ENCODE measurements at regions not wholly inside any gene's neighbourhood (a gene's known extent, or its start where the extent isn't known, plus 50 kb on each side); places are given as distances from the start of the nearest gene placed in this dataset.

DNA sequence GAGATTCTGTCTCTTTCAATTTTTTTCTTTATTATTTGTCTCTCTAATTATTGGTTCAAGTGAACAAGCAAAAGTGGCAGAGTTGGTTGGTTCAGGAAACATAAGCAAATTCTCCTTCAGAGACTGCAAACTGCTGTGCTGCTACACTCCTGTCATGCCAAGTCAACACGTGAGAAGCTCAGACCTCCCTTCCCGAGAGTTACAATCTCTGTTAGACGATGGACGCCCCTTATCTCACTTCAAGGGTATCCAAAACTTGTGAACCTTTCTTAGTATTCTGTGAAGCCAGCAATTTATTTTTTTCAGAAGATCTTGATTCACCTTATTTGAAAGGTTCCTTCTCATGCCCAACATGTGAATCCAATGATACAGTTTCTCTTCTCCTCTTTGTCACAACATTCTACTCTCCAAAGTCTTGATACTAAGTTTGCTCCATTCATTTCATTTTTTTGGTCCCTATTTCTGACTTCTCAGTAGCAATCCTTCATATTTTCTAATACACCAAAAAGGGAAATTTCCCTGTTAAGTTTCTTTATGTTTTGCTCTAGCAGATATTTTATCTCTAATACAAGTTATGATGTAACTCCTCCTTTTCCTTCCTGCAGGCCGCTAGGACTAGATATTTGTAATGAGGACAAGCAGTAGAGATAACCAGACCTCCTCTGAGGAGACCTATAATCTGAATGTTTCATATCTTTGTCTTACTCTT lies 448.8 kb upstream of the CITED2 start:
- Histone ChIP-seq H3K4me3 (no peak overlapping the region), H3K27ac (no peak overlapping the region)
- TF ChIP-seq, protein P1, sequence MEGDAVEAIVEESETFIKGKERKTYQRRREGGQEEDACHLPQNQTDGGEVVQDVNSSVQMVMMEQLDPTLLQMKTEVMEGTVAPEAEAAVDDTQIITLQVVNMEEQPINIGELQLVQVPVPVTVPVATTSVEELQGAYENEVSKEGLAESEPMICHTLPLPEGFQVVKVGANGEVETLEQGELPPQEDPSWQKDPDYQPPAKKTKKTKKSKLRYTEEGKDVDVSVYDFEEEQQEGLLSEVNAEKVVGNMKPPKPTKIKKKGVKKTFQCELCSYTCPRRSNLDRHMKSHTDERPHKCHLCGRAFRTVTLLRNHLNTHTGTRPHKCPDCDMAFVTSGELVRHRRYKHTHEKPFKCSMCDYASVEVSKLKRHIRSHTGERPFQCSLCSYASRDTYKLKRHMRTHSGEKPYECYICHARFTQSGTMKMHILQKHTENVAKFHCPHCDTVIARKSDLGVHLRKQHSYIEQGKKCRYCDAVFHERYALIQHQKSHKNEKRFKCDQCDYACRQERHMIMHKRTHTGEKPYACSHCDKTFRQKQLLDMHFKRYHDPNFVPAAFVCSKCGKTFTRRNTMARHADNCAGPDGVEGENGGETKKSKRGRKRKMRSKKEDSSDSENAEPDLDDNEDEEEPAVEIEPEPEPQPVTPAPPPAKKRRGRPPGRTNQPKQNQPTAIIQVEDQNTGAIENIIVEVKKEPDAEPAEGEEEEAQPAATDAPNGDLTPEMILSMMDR (IDR thresholded peaks at IDR 0.05): no peak
- no peak for DNase-seq (ENCODE audit: low spot score)

DNA sequence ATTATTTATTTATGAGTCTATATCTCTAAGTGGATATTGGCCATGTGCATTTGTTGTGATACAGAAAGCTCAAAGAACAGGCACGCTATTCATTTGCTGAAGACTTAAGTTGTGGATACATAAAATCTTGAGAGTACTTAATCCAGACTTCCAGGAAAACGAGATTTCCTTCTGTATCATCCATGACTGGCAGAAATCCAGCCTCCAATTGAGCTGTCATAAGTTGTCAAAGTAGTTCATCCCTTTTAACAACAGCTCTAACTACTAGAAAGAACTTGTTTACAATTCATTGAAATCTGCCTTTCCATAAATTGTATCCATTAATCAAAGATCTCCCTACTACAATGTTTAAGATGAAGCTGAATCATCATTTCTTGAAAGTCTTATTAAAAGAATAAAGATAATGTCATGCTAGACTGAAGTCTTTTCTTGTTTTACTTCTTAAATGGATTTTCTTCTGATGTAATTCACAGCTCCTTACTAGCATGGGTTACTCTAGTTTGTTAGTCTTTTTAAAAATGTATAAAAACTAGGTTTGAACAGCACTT lies 447.3 kb upstream of the CITED2 start:
- no peak overlapping the region for H3K4me3 ChIP-seq
- no peak overlapping the region for H3K27ac ChIP-seq
- TF ChIP-seq, protein P1 (IDR thresholded peaks at IDR 0.05): no peak
- no peak for DNase-seq (ENCODE audit: low spot score)

DNA sequence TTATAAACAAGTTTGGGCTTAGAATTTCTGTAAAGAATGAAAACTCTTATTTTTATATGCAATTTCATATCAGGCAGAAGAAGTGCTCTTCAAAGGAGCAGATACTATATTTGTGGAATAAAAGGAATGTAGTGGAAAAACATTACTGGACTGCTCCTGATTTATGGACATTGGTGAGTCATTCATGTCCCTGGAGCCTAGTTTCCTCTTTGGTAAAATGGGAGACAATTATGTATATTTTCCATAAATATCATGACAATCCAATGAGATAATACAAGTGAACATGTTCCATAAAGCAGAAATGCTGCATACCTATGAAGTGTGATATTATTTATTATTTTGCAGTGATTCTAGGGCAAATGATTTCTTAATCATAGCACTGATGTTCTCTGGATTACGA lies 445.8 kb upstream of the CITED2 start:
- Histone ChIP-seq H3K4me3 (no peak overlapping the region), H3K27ac (no peak overlapping the region)
- no peak for DNase-seq (ENCODE audit: low spot score)
- TF ChIP-seq, protein P1 (IDR thresholded peaks at IDR 0.05): no peak

DNA sequence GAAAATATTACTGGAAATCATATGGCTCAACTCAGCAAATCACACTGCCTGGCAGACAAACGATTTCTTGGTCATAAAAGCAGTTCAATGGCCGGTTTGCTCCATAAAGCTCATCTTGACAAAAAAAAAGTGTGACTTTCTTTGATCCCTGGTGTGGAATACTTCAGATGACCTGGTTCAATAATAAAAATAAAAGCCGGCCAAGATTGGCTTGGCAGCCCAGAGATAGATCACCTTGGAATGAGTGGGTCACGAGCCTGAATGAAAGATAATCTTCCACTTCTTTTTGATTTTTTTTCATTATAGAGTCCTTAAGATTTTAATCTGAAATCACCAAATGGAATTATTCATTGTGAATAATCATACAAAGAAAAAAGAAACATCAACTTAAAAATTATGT lies 445.3 kb upstream of the CITED2 start:
- H3K27ac ChIP-seq: no peak overlapping the region
- no peak overlapping the region for H3K4me3 ChIP-seq
- TF ChIP-seq, protein P1 (IDR thresholded peaks at IDR 0.05): no peak
- no peak for DNase-seq (ENCODE audit: low spot score)

DNA sequence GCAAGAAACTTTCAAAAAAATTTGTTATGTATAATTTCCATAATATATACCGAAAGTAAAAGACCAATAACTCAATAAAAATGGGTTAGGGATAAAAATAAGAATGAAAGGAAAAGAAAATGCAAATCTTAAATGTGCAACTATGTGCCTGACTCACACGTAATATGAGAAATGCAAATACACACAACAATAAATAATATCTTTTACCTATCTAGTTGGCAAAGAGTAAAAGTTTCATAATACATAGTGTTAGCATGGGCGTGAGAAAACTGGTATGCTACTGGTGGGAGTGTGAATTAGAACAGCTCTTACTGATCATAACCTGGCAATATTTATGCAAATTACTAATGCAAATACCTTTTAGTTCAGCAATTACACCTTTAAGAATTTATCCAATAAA lies 438.5 kb upstream of the CITED2 start:
- no peak for DNase-seq (ENCODE audit: low spot score)
- no peak overlapping the region for H3K27ac ChIP-seq

DNA sequence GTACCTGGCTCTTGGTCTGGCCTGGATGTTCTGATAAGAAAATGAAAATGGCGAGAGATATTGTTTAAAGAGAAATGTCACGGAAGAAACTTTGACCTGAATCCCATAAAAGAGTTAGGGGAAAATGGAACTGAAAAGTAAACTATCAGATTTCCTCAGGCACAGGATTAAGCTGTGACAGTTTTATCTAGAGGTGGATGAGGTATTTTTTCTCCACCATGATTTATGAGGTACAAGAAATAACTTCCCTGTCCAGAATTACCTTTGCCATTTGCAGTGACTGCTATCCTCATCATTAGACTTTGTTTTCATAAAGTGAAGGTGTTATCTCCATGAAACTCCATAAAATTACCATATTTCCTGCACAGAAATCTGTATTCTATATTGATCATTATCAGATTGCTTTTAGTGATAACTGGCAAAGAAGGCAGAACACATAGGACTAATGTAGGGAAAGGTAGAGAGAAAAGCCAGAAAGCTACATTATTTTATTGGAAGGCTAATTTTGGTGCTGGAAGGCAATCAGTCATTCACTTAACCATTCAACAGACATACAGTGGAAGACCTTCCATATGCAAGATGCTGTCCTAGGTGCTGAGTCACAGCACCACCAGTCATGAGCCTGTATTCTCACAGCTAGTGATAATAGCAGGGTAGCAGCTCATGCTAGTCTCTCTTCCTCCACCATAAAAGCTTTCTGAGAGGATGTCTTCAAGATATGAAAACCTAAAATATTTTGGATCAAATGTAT lies 427.3 kb upstream of the CITED2 start:
- DNase-seq (ENCODE audit: low spot score): no peak
- Histone ChIP-seq H3K4me3 (no peak overlapping the region), H3K27ac (no peak overlapping the region)
- TF ChIP-seq, protein P1 (IDR thresholded peaks at IDR 0.05): no peak

More for the DNA sequence above, 438.5 kb upstream of the CITED2 start:
- TF ChIP-seq, protein P1 (IDR thresholded peaks at IDR 0.05): no peak
- H3K4me3 ChIP-seq: no peak overlapping the region

Data from coronary artery (tissue), 2 donors.